Liver (tissue), 8 donors: ENCODE measurements at regions not wholly inside any gene's neighbourhood (a gene's known extent, or its start where the extent isn't known, plus 50 kb on each side); places are given as distances from the start of the nearest gene placed in this dataset.

ENCODE experiments used
- DNase-seq: peaks from one replicate; pipeline ENCODE4 v3.0.0-alpha.2; 2017; ENCODE audit warnings: low spot score
- H3K27ac ChIP-seq, 2 donors: one replicate each; pipeline ENCODE4 v1.7.0; 2013; ENCODE audit warnings: inconsistent platforms in 2 of 2, low read length in 2 of 2, control low read depth in 1 of 2, low read depth in 1 of 2, mild to moderate bottlenecking in 1 of 2
- H3K27me3 ChIP-seq, 4 donors: one replicate each; pipeline versions ENCODE4 v1.6.1 to v1.7.0; 2013; ENCODE audit warnings: low read length in 3 of 4, inconsistent platforms in 1 of 4, mild to moderate bottlenecking in 1 of 4, moderate library complexity in 1 of 4; ENCODE audit not compliant: control insufficient read depth in 4 of 4, insufficient read depth in 4 of 4
- H3K36me3 ChIP-seq, 4 donors: one replicate each; pipeline versions ENCODE4 v1.6.1 to v1.7.0; 2013; ENCODE audit warnings: low read length in 3 of 4, mild to moderate bottlenecking in 3 of 4, low read depth in 1 of 4, moderate library complexity in 1 of 4; ENCODE audit not compliant: control insufficient read depth in 4 of 4, insufficient read depth in 3 of 4
- H3K4me1 ChIP-seq, 4 donors: one replicate each; pipeline versions ENCODE4 v1.6.1 to v1.7.0; 2013; ENCODE audit warnings: low read length in 3 of 4, mild to moderate bottlenecking in 3 of 4, moderate library complexity in 1 of 4; ENCODE audit not compliant: control insufficient read depth in 4 of 4, insufficient read depth in 4 of 4
- H3K4me3 ChIP-seq, 3 donors: one replicate each; pipeline versions ENCODE4 v1.6.1 to v1.7.0; 2013; ENCODE audit warnings: low read length in 3 of 3, control low read depth in 1 of 3, low read depth in 1 of 3, mild to moderate bottlenecking in 1 of 3
- H3K9ac ChIP-seq, 2 donors: one replicate each; pipeline ENCODE4 v1.7.0; 2013; ENCODE audit warnings: low read length in 2 of 2, mild to moderate bottlenecking in 2 of 2, moderate library complexity in 2 of 2, control low read depth in 1 of 2, low read depth in 1 of 2
- H3K9me3 ChIP-seq, 4 donors: one replicate each; pipeline versions ENCODE4 v1.6.1 to v1.7.0; 2013; ENCODE audit warnings: low read length in 3 of 4; ENCODE audit not compliant: control insufficient read depth in 4 of 4
- EGR1 ChIP-seq, 2 donors: IDR thresholded peaks; 2 replicates each; pipeline ENCODE4 v1.6.1; 2016 to 2018; ENCODE audit warnings: antibody characterized with exemption in 2 of 2, low read depth in 2 of 2
- FOXA1 ChIP-seq: IDR thresholded peaks from 2 replicates; pipeline ENCODE4 v1.6.1; 2016; ENCODE audit warnings: antibody characterized with exemption
- FOXA2 ChIP-seq: IDR thresholded peaks from 2 replicates; pipeline ENCODE4 v1.6.1; 2016; ENCODE audit warnings: antibody characterized with exemption
- GABPA ChIP-seq, 2 donors: IDR thresholded peaks in 1 of 2; conservative IDR thresholded peaks in 1 of 2; 2 replicates each; pipeline ENCODE4 v1.6.1; 2016; ENCODE audit warnings: antibody characterized with exemption in 2 of 2, mild to moderate bottlenecking in 1 of 2, moderate library complexity in 1 of 2
- HNF4A ChIP-seq, 2 donors: conservative IDR thresholded peaks; 2 replicates each; pipeline ENCODE4 v1.6.1; 2016; ENCODE audit warnings: antibody characterized with exemption in 2 of 2, mild to moderate bottlenecking in 2 of 2
- HNF4G ChIP-seq: IDR thresholded peaks from 2 replicates; pipeline ENCODE4 v1.6.1; 2016; ENCODE audit warnings: antibody characterized with exemption
- JUND ChIP-seq, 2 donors: IDR thresholded peaks; 2 replicates each; pipeline ENCODE4 v1.6.1; 2016; ENCODE audit warnings: antibody characterized with exemption in 2 of 2
- NR2F2 ChIP-seq: IDR thresholded peaks from 2 replicates; pipeline ENCODE4 v1.6.1; 2016; ENCODE audit warnings: antibody characterized with exemption
- RAD21 ChIP-seq, 2 donors: IDR thresholded peaks; 2 replicates each; pipeline ENCODE4 v1.6.1; 2016; ENCODE audit warnings: antibody characterized with exemption in 2 of 2, mild to moderate bottlenecking in 2 of 2
- RXRA ChIP-seq, 2 donors: IDR thresholded peaks; 2 replicates each; pipeline ENCODE4 v1.6.1; 2017 to 2018; ENCODE audit warnings: antibody characterized with exemption in 2 of 2, mild to moderate bottlenecking in 1 of 2
- SP1 ChIP-seq: IDR thresholded peaks from 2 replicates; pipeline ENCODE4 v1.6.1; 2018; ENCODE audit warnings: antibody characterized with exemption, mild to moderate bottlenecking
- TAF1 ChIP-seq: conservative IDR thresholded peaks from 2 replicates; pipeline ENCODE4 v1.6.1; 2016; ENCODE audit warnings: antibody characterized with exemption, mild to moderate bottlenecking
- YY1 ChIP-seq: IDR thresholded peaks from 2 replicates; pipeline ENCODE4 v1.6.1; 2016; ENCODE audit warnings: antibody characterized with exemption, mild to moderate bottlenecking
- WGBS: extraction: QIAGEN DNeasy Blood & Tissue Kit; methylation state at CpG from one replicate; pipeline ENCODE4 v1.1.7; 2013; 5-methylcytosine and 5-hydroxymethylcytosine counted together
- TF ChIP-seq, protein P1 (sequence below): fragments of 150-350 bp; IDR thresholded peaks from 2 replicates; pipeline ENCODE4 v1.5.1; 2017; ENCODE audit warnings: improper control_type of control experiment, low read depth, low read length; ENCODE audit not compliant: missing input control
- TF ChIP-seq, protein P2 (sequence below): IDR thresholded peaks from 2 replicates; pipeline ENCODE4 v1.6.1; 2016; ENCODE audit warnings: antibody characterized with exemption
- TF ChIP-seq, protein P3 (sequence below): IDR thresholded peaks from 2 replicates; pipeline ENCODE4 v1.6.1; 2016; ENCODE audit warnings: antibody characterized with exemption
- TF ChIP-seq, protein P4 (sequence below): IDR thresholded peaks from 2 replicates; pipeline ENCODE4 v1.6.1; 2016; ENCODE audit warnings: antibody characterized with exemption, mild to moderate bottlenecking
- TF ChIP-seq, protein P5 (sequence below): IDR thresholded peaks from 2 replicates; pipeline ENCODE4 v1.6.1; 2016; ENCODE audit warnings: antibody characterized with exemption
- donor health status: healthy.
- donor health status: healthy.
- donor health status: healthy.
- donor health status: healthy.
- donor health status: healthy.

DNA sequence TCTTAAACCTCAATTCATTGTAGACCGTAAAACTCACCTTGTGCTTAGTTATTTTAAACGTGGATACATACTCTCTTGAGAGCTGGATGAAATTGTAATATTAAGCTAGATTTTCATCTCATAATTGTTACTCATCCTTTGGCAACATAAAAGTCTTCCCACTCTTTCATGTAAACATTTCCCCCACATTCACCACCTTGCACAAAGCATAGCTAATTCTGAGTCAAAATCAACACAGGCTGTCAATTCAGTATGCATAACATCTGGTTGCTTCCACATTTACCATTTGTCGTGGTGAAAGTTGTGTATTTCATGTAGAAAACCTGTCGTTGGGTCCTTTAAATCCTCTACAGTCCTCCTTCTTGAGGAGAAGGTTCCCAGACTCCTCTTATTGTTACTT, 524.6 kb downstream of the OTOL1 start:
- Histone ChIP-seq H3K27me3 (no peaks in the 10 kb centered on the region), H3K9ac (no peak overlapping the region), H3K4me1 (no peaks in the 10 kb centered on the region), H3K4me3 (no peak overlapping the region), H3K9me3 (no peaks in the 10 kb centered on the region), H3K36me3 (no peaks in the 10 kb centered on the region), H3K27ac (no peak overlapping the region)
- TF ChIP-seq JUND (IDR thresholded peaks at IDR 0.05) (no peak), FOXA2 (no peak), GABPA (IDR thresholded peaks at IDR 0.05 in 1 of 2, conservative IDR thresholded peaks at IDR 0.05 in 1 of 2) (no peak), YY1 (no peak), FOXA1 (no peak), SP1 (no peak), HNF4G (no peak), HNF4A (conservative IDR thresholded peaks at IDR 0.05) (no peak)
- TF ChIP-seq, protein P1, sequence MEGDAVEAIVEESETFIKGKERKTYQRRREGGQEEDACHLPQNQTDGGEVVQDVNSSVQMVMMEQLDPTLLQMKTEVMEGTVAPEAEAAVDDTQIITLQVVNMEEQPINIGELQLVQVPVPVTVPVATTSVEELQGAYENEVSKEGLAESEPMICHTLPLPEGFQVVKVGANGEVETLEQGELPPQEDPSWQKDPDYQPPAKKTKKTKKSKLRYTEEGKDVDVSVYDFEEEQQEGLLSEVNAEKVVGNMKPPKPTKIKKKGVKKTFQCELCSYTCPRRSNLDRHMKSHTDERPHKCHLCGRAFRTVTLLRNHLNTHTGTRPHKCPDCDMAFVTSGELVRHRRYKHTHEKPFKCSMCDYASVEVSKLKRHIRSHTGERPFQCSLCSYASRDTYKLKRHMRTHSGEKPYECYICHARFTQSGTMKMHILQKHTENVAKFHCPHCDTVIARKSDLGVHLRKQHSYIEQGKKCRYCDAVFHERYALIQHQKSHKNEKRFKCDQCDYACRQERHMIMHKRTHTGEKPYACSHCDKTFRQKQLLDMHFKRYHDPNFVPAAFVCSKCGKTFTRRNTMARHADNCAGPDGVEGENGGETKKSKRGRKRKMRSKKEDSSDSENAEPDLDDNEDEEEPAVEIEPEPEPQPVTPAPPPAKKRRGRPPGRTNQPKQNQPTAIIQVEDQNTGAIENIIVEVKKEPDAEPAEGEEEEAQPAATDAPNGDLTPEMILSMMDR = no peak
- TF ChIP-seq, protein P2, sequence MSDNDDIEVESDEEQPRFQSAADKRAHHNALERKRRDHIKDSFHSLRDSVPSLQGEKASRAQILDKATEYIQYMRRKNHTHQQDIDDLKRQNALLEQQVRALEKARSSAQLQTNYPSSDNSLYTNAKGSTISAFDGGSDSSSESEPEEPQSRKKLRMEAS = no peak
- TF ChIP-seq, protein P3, sequence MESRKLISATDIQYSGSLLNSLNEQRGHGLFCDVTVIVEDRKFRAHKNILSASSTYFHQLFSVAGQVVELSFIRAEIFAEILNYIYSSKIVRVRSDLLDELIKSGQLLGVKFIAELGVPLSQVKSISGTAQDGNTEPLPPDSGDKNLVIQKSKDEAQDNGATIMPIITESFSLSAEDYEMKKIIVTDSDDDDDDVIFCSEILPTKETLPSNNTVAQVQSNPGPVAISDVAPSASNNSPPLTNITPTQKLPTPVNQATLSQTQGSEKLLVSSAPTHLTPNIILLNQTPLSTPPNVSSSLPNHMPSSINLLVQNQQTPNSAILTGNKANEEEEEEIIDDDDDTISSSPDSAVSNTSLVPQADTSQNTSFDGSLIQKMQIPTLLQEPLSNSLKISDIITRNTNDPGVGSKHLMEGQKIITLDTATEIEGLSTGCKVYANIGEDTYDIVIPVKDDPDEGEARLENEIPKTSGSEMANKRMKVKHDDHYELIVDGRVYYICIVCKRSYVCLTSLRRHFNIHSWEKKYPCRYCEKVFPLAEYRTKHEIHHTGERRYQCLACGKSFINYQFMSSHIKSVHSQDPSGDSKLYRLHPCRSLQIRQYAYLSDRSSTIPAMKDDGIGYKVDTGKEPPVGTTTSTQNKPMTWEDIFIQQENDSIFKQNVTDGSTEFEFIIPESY = no peak
- no peak for DNase-seq
- 59% methylated on average over 4 of the region's 4 CpGs for WGBS

DNA sequence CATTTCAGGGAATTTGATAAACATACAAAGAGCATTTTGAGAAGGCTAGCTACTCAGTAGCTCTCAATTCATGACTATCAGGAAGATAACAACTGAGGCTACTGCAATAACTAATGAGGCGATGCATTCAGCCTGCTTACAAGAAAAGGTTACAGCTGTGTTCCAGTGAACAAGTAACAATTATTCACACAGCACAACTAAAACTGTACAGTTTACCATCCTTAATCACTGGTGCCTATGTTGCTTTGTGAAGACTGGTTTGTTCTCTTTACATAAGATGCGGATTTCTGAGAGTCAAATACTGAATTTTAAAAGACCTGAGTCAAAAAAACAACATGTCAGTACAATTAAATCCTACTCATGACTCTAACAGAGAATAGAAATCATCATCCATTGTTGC, 526.3 kb downstream of the OTOL1 start:
- Histone ChIP-seq H3K36me3 (no peaks in the 10 kb centered on the region), H3K4me1 (no peaks in the 10 kb centered on the region), H3K9me3 (no peaks in the 10 kb centered on the region), H3K27me3 (no peaks in the 10 kb centered on the region), H3K27ac (no peak overlapping the region), H3K4me3 (no peak overlapping the region), H3K9ac (no peak overlapping the region)
- TF ChIP-seq NR2F2 = no peak
- TF ChIP-seq, protein P4, sequence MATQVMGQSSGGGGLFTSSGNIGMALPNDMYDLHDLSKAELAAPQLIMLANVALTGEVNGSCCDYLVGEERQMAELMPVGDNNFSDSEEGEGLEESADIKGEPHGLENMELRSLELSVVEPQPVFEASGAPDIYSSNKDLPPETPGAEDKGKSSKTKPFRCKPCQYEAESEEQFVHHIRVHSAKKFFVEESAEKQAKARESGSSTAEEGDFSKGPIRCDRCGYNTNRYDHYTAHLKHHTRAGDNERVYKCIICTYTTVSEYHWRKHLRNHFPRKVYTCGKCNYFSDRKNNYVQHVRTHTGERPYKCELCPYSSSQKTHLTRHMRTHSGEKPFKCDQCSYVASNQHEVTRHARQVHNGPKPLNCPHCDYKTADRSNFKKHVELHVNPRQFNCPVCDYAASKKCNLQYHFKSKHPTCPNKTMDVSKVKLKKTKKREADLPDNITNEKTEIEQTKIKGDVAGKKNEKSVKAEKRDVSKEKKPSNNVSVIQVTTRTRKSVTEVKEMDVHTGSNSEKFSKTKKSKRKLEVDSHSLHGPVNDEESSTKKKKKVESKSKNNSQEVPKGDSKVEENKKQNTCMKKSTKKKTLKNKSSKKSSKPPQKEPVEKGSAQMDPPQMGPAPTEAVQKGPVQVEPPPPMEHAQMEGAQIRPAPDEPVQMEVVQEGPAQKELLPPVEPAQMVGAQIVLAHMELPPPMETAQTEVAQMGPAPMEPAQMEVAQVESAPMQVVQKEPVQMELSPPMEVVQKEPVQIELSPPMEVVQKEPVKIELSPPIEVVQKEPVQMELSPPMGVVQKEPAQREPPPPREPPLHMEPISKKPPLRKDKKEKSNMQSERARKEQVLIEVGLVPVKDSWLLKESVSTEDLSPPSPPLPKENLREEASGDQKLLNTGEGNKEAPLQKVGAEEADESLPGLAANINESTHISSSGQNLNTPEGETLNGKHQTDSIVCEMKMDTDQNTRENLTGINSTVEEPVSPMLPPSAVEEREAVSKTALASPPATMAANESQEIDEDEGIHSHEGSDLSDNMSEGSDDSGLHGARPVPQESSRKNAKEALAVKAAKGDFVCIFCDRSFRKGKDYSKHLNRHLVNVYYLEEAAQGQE = no peak
- TF ChIP-seq EGR1 (IDR thresholded peaks at IDR 0.05; ENCODE audit: low read depth in 2 of 2) = no peak
- TF ChIP-seq RXRA (IDR thresholded peaks at IDR 0.05) = no peak
- TF ChIP-seq FOXA2 = no peak
- TF ChIP-seq, protein P3 = no peak
- no peak for TF ChIP-seq RAD21 (IDR thresholded peaks at IDR 0.05)
- TF ChIP-seq YY1 = no peak
- no peak for TF ChIP-seq FOXA1
- TF ChIP-seq TAF1 = no peak
- TF ChIP-seq, protein P1 = no peak
- TF ChIP-seq, protein P2 = no peak
- TF ChIP-seq SP1 = no peak
- no peak for TF ChIP-seq GABPA (IDR thresholded peaks at IDR 0.05 in 1 of 2, conservative IDR thresholded peaks at IDR 0.05 in 1 of 2)
- no peak for TF ChIP-seq HNF4A (conservative IDR thresholded peaks at IDR 0.05)
- no peak for TF ChIP-seq JUND (IDR thresholded peaks at IDR 0.05)
- TF ChIP-seq, protein P5, sequence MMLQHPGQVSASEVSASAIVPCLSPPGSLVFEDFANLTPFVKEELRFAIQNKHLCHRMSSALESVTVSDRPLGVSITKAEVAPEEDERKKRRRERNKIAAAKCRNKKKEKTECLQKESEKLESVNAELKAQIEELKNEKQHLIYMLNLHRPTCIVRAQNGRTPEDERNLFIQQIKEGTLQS = no peak
- no peak for TF ChIP-seq HNF4G
- WGBS = 81% methylated on average over 2 of the region's 2 CpGs
- no peak for DNase-seq
